H9 (cell line): ENCODE measurements at regions not wholly inside any gene's neighbourhood (a gene's known extent, or its start where the extent isn't known, plus 50 kb on each side); places are given as distances from the start of the nearest gene placed in this dataset.

Source experiments
- DNase-seq: peaks from one replicate; pipeline ENCODE4 v3.0.0-alpha.2; 2017
- H2AFZ ChIP-seq: one replicate; pipeline ENCODE4 v1.6.1; 2013; ENCODE audit warnings: mild to moderate bottlenecking, low read length, control low read depth, moderate library complexity
- H2AK5ac ChIP-seq: 2 replicates; pipeline ENCODE4 v1.6.1; 2013; ENCODE audit warnings: low read length, control low read depth, mixed read lengths; ENCODE audit not compliant: insufficient read length
- H2BK120ac ChIP-seq: one replicate; pipeline ENCODE4 v1.6.1; 2013; ENCODE audit warnings: low read depth, mild to moderate bottlenecking, low read length, control low read depth, inconsistent platforms; ENCODE audit not compliant: poor library complexity, severe bottlenecking
- H2BK12ac ChIP-seq: 2 replicates; pipeline ENCODE4 v1.6.1; 2013; ENCODE audit warnings: low read length, control low read depth, mixed read lengths, low read depth; ENCODE audit not compliant: insufficient read length
- H2BK15ac ChIP-seq: 2 replicates; pipeline ENCODE4 v1.6.1; 2013; ENCODE audit warnings: low read depth, low read length, control low read depth
- H2BK20ac ChIP-seq: one replicate; pipeline ENCODE4 v1.6.1; 2013; ENCODE audit warnings: low read depth, mild to moderate bottlenecking, low read length, control low read depth, inconsistent platforms; ENCODE audit not compliant: poor library complexity, severe bottlenecking
- H2BK5ac ChIP-seq: 2 replicates; pipeline ENCODE4 v1.6.1; 2013; ENCODE audit warnings: low read length, control low read depth, mixed read lengths; ENCODE audit not compliant: insufficient read length
- H3K14ac ChIP-seq: 2 replicates; pipeline ENCODE4 v1.6.1; 2013; ENCODE audit warnings: low read length, control low read depth; ENCODE audit not compliant: insufficient read depth
- H3K18ac ChIP-seq: 2 replicates; pipeline ENCODE4 v1.6.1; 2013; ENCODE audit warnings: low read depth, mild to moderate bottlenecking, mixed read lengths, low read length, control low read depth; ENCODE audit not compliant: insufficient read length
- H3K23ac ChIP-seq: 2 replicates; pipeline ENCODE4 v1.6.1; 2013; ENCODE audit warnings: low read length, control low read depth, mixed read lengths, low read depth; ENCODE audit not compliant: insufficient read length
- H3K23me2 ChIP-seq: 2 replicates; pipeline ENCODE4 v1.6.1; 2013; ENCODE audit warnings: low read depth, mild to moderate bottlenecking, mixed read lengths, low read length, control low read depth; ENCODE audit not compliant: insufficient read length, poor library complexity, severe bottlenecking
- H3K27ac ChIP-seq: 2 replicates; pipeline ENCODE4 v1.5.1; 2013; ENCODE audit warnings: low read length, control low read depth, mixed read lengths, low read depth; ENCODE audit not compliant: insufficient read length
- H3K27me3 ChIP-seq: 2 replicates; pipeline ENCODE4 v1.6.1; 2013; ENCODE audit warnings: low read length, control low read depth, inconsistent platforms; ENCODE audit not compliant: insufficient read depth
- H3K4ac ChIP-seq: 2 replicates; pipeline ENCODE4 v1.6.1; 2013; ENCODE audit warnings: low read depth, mild to moderate bottlenecking, control low read depth, inconsistent platforms, low read length, moderate library complexity
- H3K4me1 ChIP-seq: 2 replicates; pipeline ENCODE4 v1.6.1; 2013; ENCODE audit warnings: low read length, control low read depth, inconsistent platforms; ENCODE audit not compliant: insufficient read depth
- H3K4me2 ChIP-seq: 2 replicates; pipeline ENCODE4 v1.6.1; 2013; ENCODE audit warnings: low read length, control low read depth, mixed read lengths; ENCODE audit not compliant: insufficient read length, insufficient read depth
- H3K56ac ChIP-seq: 2 replicates; pipeline ENCODE4 v1.6.1; 2013; ENCODE audit warnings: low read depth, mild to moderate bottlenecking, mixed read lengths, low read length, control low read depth; ENCODE audit not compliant: insufficient read length
- H3K79me1 ChIP-seq: 2 replicates; pipeline ENCODE4 v1.6.1; 2013; ENCODE audit warnings: low read depth, mild to moderate bottlenecking, moderate library complexity, low read length, control low read depth, inconsistent platforms; ENCODE audit not compliant: insufficient read depth, poor library complexity, severe bottlenecking
- H3K79me2 ChIP-seq: 2 replicates; pipeline ENCODE4 v1.6.1; 2013; ENCODE audit warnings: low read length, control low read depth, inconsistent platforms; ENCODE audit not compliant: insufficient read depth
- H3K9ac ChIP-seq: 2 replicates; pipeline ENCODE4 v1.6.1; 2013; ENCODE audit warnings: low read length, control low read depth, mixed read lengths; ENCODE audit not compliant: insufficient read length; ENCODE audit errors: extremely low read depth
- H3K9me3 ChIP-seq: one replicate; pipeline ENCODE4 v1.6.1; 2013; ENCODE audit warnings: low read depth, low read length, inconsistent platforms; ENCODE audit not compliant: control insufficient read depth
- H3T11ph ChIP-seq: one replicate; pipeline ENCODE4 v1.6.1; 2013; ENCODE audit warnings: mild to moderate bottlenecking, low read length, control low read depth, inconsistent platforms
- H4K20me1 ChIP-seq: one replicate; pipeline ENCODE4 v1.6.1; 2013; ENCODE audit not compliant: control insufficient read depth, insufficient read length, insufficient read depth
- H4K5ac ChIP-seq: 2 replicates; pipeline ENCODE4 v1.6.1; 2013; ENCODE audit warnings: low read depth, mild to moderate bottlenecking, mixed read lengths, low read length, control low read depth; ENCODE audit not compliant: insufficient read length
- H4K8ac ChIP-seq: replicated peaks from 2 replicates; pipeline ENCODE4 v1.6.1; 2013; ENCODE audit warnings: low read length, control low read depth, mixed read lengths, low read depth; ENCODE audit not compliant: insufficient read length
- H4K91ac ChIP-seq: 2 replicates; pipeline ENCODE4 v1.6.1; 2013; ENCODE audit warnings: low read depth, mild to moderate bottlenecking, moderate library complexity, mixed read lengths, low read length, control low read depth; ENCODE audit not compliant: insufficient read length
- H3K27ac Mint-ChIP-seq, 3 experiments: 2 replicates in 2 of 3; 3 replicates in 1 of 3; pipeline ENCODE4 v1.8.0; 2020 to 2021; ENCODE audit warnings: mixed read lengths in 3 of 3, mild to moderate bottlenecking in 1 of 3, moderate library complexity in 1 of 3
- H3K27me3 Mint-ChIP-seq: 2 replicates; pipeline ENCODE4 v1.8.0; 2021; ENCODE audit warnings: low read depth, mild to moderate bottlenecking, moderate library complexity, mixed read lengths
- H3K36me3 Mint-ChIP-seq, 3 experiments: 2 replicates in 2 of 3; 3 replicates in 1 of 3; pipeline ENCODE4 v1.8.0; 2020 to 2021; ENCODE audit warnings: low read depth in 3 of 3, mixed read lengths in 3 of 3; ENCODE audit not compliant: insufficient read depth in 1 of 3
- H3K4me1 Mint-ChIP-seq, 2 experiments: 2 replicates each; pipeline ENCODE4 v1.8.0; 2020; ENCODE audit warnings: mixed read lengths in 2 of 2
- H3K4me3 Mint-ChIP-seq, 2 experiments: 2 replicates in 1 of 2; 3 replicates in 1 of 2; pipeline ENCODE4 v1.8.0; 2020 to 2021; ENCODE audit warnings: mild to moderate bottlenecking in 2 of 2, mixed read lengths in 2 of 2, moderate library complexity in 1 of 2
- H3K9me3 Mint-ChIP-seq, 2 experiments: 2 replicates in 1 of 2; 3 replicates in 1 of 2; pipeline ENCODE4 v1.8.0; 2020; ENCODE audit warnings: mild to moderate bottlenecking in 2 of 2, mixed read lengths in 2 of 2, moderate library complexity in 1 of 2
- WGBS: extraction: QIAGEN DNeasy Blood & Tissue Kit; methylation state at CpG from one replicate; pipeline ENCODE4 v1.1.7; 2013; ENCODE audit warnings: missing lambda C conversion rate, low lambda C conversion rate, mixed read lengths; ENCODE audit not compliant: insufficient read length; ENCODE audit errors: extremely low coverage; 5-methylcytosine and 5-hydroxymethylcytosine counted together
- TF ChIP-seq, protein P1 (sequence below): fragments of 200-600 bp; sonication (generic); conservative IDR thresholded peaks from 3 replicates; pipeline ENCODE4 v1.8.0; 2021; ENCODE audit warnings: antibody characterized with exemption, mild to moderate bottlenecking

DNA sequence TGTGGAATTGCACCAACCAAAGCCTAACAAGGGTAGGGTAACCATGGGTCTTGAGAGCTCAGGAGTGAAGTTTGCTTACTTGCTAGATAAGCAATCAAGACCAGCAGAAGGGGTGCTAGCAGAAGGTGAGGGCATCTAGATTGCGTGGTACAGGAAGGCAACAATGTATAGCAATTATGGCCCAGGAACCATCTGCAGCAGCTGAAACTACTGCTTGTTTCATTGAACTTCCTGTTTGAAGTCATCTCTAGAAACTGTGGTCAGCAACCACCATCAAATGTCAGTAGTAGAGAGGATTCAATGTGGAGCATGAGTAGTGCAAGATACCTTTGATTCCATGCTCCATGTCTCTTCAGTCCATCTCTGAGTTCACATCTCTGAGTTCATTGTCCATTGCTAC lies 462.1 kb upstream of the GRAMD2B start:
- no peaks in the 10 kb centered on the region for H4K20me1 ChIP-seq
- no peak overlapping the region for H3K56ac ChIP-seq
- no peak overlapping the region for H3K4ac ChIP-seq
- H3K79me2 ChIP-seq = no peaks in the 10 kb centered on the region
- no peaks in the 10 kb centered on the region for H3K79me1 ChIP-seq
- H2BK20ac ChIP-seq = no peak overlapping the region
- H3K4me1 Mint-ChIP-seq = no peaks in the 10 kb centered on the region
- no peak overlapping the region for H2AFZ ChIP-seq
- no peak overlapping the region for H3K23ac ChIP-seq
- H3K14ac ChIP-seq = no peak overlapping the region
- H3K4me3 Mint-ChIP-seq = no peak overlapping the region
- no peak overlapping the region for H2BK12ac ChIP-seq
- no peaks in the 10 kb centered on the region for H3K27me3 ChIP-seq
- peak overlapping the region; percentile 76; the same call in 1 of the 2 replicates for H2BK15ac ChIP-seq
- H3K27me3 Mint-ChIP-seq = no peaks in the 10 kb centered on the region
- H3K36me3 Mint-ChIP-seq = no peaks in the 10 kb centered on the region; a peak in 2 of 7 replicates
- no peak for DNase-seq
- no peaks in the 10 kb centered on the region; a peak in 2 of 5 replicates for H3K9me3 Mint-ChIP-seq
- no peak overlapping the region for H2AK5ac ChIP-seq
- H2BK5ac ChIP-seq = no peak overlapping the region
- no peak overlapping the region for H4K5ac ChIP-seq
- H3K27ac ChIP-seq = no peak overlapping the region
- no peaks in the 10 kb centered on the region for H3K23me2 ChIP-seq
- TF ChIP-seq, protein P1, sequence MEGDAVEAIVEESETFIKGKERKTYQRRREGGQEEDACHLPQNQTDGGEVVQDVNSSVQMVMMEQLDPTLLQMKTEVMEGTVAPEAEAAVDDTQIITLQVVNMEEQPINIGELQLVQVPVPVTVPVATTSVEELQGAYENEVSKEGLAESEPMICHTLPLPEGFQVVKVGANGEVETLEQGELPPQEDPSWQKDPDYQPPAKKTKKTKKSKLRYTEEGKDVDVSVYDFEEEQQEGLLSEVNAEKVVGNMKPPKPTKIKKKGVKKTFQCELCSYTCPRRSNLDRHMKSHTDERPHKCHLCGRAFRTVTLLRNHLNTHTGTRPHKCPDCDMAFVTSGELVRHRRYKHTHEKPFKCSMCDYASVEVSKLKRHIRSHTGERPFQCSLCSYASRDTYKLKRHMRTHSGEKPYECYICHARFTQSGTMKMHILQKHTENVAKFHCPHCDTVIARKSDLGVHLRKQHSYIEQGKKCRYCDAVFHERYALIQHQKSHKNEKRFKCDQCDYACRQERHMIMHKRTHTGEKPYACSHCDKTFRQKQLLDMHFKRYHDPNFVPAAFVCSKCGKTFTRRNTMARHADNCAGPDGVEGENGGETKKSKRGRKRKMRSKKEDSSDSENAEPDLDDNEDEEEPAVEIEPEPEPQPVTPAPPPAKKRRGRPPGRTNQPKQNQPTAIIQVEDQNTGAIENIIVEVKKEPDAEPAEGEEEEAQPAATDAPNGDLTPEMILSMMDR = no peak
- H3K9me3 ChIP-seq = no peaks in the 10 kb centered on the region
- no peak overlapping the region for H3K4me2 ChIP-seq
- H2BK120ac ChIP-seq = no peak overlapping the region
- no peak overlapping the region for H3T11ph ChIP-seq
- no peak overlapping the region for H3K27ac Mint-ChIP-seq
- H4K91ac ChIP-seq = no peak overlapping the region
- H3K9ac ChIP-seq = no peak overlapping the region
- WGBS = no CpG with 5 or more reads among the region's 1 CpG
- H3K18ac ChIP-seq = no peak overlapping the region
- no peaks in the 10 kb centered on the region for H3K4me1 ChIP-seq
- no peak overlapping the region for H4K8ac ChIP-seq
